ENCODE measurements at regions not wholly inside any gene's neighbourhood (a gene's known extent, or its start where the extent isn't known, plus 50 kb on each side); places are given as distances from the start of the nearest gene placed in this dataset.

- TF ChIP-seq ZNF70 (CRISPR knock-in tag; IDR thresholded peaks at IDR 0.05) (no peak), ZFP3 (CRISPR knock-in tag; IDR thresholded peaks at IDR 0.05) (no peak)
Measured at GRCh38 chr11:134604886-134605285, 192.8 kb upstream of the B3GAT1 start.
